H1 (cell line): ENCODE measurements at regions not wholly inside any gene's neighbourhood (a gene's known extent, or its start where the extent isn't known, plus 50 kb on each side); places are given as distances from the start of the nearest gene placed in this dataset.

ENCODE experiments used
- GABPA ChIP-seq: IDR thresholded peaks from 2 replicates; pipeline ENCODE4 v1.6.1; 2011; ENCODE audit warnings: mild to moderate bottlenecking, low read length, moderate library complexity, borderline replicate concordance; ENCODE audit not compliant: insufficient read depth
- RBBP5 ChIP-seq: IDR thresholded peaks from 2 replicates; pipeline ENCODE4 v1.7.1; 2012; ENCODE audit warnings: low read depth, mild to moderate bottlenecking, inconsistent platforms, low read length, moderate library complexity, borderline replicate concordance
- TBP ChIP-seq: IDR thresholded peaks from 2 replicates; pipeline ENCODE4 v1.6.1; 2011; ENCODE audit warnings: low read depth, low read length, improper control_type of control experiment

GRCh38 chr11:119476038-119476437, 53.1 kb upstream of the THY1 start:
- TF ChIP-seq TBP = no peak
- TF ChIP-seq GABPA = no peak
- TF ChIP-seq RBBP5 = no peak
